CD4-positive, alpha-beta T cell treated with Interleukin-21 for 1 hour (primary cell): ENCODE measurements at regions not wholly inside any gene's neighbourhood (a gene's known extent, or its start where the extent isn't known, plus 50 kb on each side); places are given as distances from the start of the nearest gene placed in this dataset.
A peak's percentile ranks its signal among the peaks of the same experiment; 100 is the strongest.

ENCODE experiments used
- DNase-seq: peaks from one replicate; pipeline ENCODE4 v3.0.0-alpha.2; 2020

- no peak for DNase-seq
Observed at GRCh38 chrX:130974323-130974722, 71.3 kb upstream of the ENOX2 start.

- peak; percentile 34 for DNase-seq
Observed at GRCh38 chrX:130975947-130976346, 72.9 kb upstream of the ENOX2 start.

- no peak for DNase-seq
Observed at GRCh38 chrX:130981836-130982235, 76.3 kb upstream of the ARHGAP36 start.

- no peak for DNase-seq
Observed at GRCh38 chrX:130984782-130985181, 73.4 kb upstream of the ARHGAP36 start.

- no peak for DNase-seq
Observed at GRCh38 chrX:130987241-130987640, 70.9 kb upstream of the ARHGAP36 start.

GRCh38 chrX:130990723-130991122 is 67.4 kb upstream of the ARHGAP36 start:
- no peak for DNase-seq

- DNase-seq, result no peak
Observed at GRCh38 chrX:130994671-130995070, 63.5 kb upstream of the ARHGAP36 start.

- no peak for DNase-seq
Observed at GRCh38 chrX:130995439-130995838, 62.7 kb upstream of the ARHGAP36 start.

GRCh38 chrX:130997314-130997713 is 60.8 kb upstream of the ARHGAP36 start:
- DNase-seq, result no peak

GRCh38 chrX:130999360-130999759 is 58.8 kb upstream of the ARHGAP36 start:
- DNase-seq, result no peak
